Astrocyte (in vitro differentiated cells and primary cell): ENCODE measurements at regions not wholly inside any gene's neighbourhood (a gene's known extent, or its start where the extent isn't known, plus 50 kb on each side); places are given as distances from the start of the nearest gene placed in this dataset.

Experiments used
- EZH2 ChIP-seq: IDR thresholded peaks from 2 replicates; pipeline ENCODE4 v1.6.1; 2012; ENCODE audit warnings: mild to moderate bottlenecking, low read length, inconsistent platforms; ENCODE audit not compliant: insufficient read depth
- TF ChIP-seq, protein P1 (sequence below): IDR thresholded peaks from 2 replicates; pipeline ENCODE4 v1.5.1; 2011; ENCODE audit warnings: low read depth, mild to moderate bottlenecking, inconsistent platforms, low read length, moderate library complexity; ENCODE audit not compliant: insufficient read depth

- TF ChIP-seq, protein P1, sequence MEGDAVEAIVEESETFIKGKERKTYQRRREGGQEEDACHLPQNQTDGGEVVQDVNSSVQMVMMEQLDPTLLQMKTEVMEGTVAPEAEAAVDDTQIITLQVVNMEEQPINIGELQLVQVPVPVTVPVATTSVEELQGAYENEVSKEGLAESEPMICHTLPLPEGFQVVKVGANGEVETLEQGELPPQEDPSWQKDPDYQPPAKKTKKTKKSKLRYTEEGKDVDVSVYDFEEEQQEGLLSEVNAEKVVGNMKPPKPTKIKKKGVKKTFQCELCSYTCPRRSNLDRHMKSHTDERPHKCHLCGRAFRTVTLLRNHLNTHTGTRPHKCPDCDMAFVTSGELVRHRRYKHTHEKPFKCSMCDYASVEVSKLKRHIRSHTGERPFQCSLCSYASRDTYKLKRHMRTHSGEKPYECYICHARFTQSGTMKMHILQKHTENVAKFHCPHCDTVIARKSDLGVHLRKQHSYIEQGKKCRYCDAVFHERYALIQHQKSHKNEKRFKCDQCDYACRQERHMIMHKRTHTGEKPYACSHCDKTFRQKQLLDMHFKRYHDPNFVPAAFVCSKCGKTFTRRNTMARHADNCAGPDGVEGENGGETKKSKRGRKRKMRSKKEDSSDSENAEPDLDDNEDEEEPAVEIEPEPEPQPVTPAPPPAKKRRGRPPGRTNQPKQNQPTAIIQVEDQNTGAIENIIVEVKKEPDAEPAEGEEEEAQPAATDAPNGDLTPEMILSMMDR: no peak
- TF ChIP-seq EZH2: no peak
Observed at GRCh38 chr16:73614131-73614530, 566.2 kb upstream of the ZFHX3 start.
